B cell (primary cell): ENCODE measurements at regions not wholly inside any gene's neighbourhood (a gene's known extent, or its start where the extent isn't known, plus 50 kb on each side); places are given as distances from the start of the nearest gene placed in this dataset.

Experiments
- EZH2 ChIP-seq: IDR thresholded peaks from 2 replicates; pipeline ENCODE4 v1.6.1; 2012; ENCODE audit warnings: borderline replicate concordance, low read depth, mild to moderate bottlenecking, moderate library complexity, low read length; ENCODE audit not compliant: insufficient read depth, poor library complexity, severe bottlenecking
- TF ChIP-seq, protein P1 (sequence below): fragments of 200-600 bp; IDR thresholded peaks from one replicate; pipeline ENCODE4 v1.8.0; 2022; ENCODE audit warnings: antibody characterized with exemption, mild to moderate bottlenecking

DNA sequence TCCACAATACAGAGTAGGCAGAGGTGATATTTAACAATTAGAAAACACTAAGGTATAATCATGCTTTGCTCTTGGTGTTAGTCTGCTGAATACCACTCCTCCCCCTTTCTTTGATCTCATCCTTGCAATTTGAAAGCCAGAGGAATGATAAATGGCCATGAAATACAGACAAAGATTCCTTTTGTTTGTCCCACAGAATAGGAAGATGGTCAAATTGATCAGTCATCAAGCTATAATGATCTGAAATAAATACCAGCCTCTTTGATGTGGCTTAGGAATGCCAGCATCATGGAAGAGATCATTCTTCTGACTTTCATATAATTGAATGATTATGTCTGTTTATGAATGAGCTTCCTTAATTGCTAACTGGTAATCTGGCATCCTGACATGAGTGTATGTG, 1541.7 kb upstream of the CDH8 start:
- TF ChIP-seq, protein P1, sequence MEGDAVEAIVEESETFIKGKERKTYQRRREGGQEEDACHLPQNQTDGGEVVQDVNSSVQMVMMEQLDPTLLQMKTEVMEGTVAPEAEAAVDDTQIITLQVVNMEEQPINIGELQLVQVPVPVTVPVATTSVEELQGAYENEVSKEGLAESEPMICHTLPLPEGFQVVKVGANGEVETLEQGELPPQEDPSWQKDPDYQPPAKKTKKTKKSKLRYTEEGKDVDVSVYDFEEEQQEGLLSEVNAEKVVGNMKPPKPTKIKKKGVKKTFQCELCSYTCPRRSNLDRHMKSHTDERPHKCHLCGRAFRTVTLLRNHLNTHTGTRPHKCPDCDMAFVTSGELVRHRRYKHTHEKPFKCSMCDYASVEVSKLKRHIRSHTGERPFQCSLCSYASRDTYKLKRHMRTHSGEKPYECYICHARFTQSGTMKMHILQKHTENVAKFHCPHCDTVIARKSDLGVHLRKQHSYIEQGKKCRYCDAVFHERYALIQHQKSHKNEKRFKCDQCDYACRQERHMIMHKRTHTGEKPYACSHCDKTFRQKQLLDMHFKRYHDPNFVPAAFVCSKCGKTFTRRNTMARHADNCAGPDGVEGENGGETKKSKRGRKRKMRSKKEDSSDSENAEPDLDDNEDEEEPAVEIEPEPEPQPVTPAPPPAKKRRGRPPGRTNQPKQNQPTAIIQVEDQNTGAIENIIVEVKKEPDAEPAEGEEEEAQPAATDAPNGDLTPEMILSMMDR: no peak
- no peak for TF ChIP-seq EZH2
